Bronchial epithelial cell (primary cell): ENCODE measurements at regions not wholly inside any gene's neighbourhood (a gene's known extent, or its start where the extent isn't known, plus 50 kb on each side); places are given as distances from the start of the nearest gene placed in this dataset.

Experiments
- DNase-seq: peaks from one replicate; pipeline ENCODE4 v3.0.0-alpha.2; 2010; ENCODE audit warnings: low read depth
- FAIRE-seq: peaks from 2 replicates; lab custom pipeline; 2011; peaks lifted over from hg19 to GRCh38; lab: Jason Lieb, UNC
- H3K27me3 ChIP-seq: 2 replicates; pipeline ENCODE4 v1.5.1; 2011; ENCODE audit warnings: low read length; ENCODE audit not compliant: control insufficient read depth, insufficient read depth
- H3K36me3 ChIP-seq: 2 replicates; pipeline ENCODE4 v1.5.1; 2011; ENCODE audit warnings: low read length; ENCODE audit not compliant: control insufficient read depth, insufficient read depth
- H3K4me3 ChIP-seq: 2 replicates; pipeline ENCODE4 v1.5.1; 2011; ENCODE audit warnings: mild to moderate bottlenecking, low read depth, low read length, control low read depth
- TF ChIP-seq, protein P1 (sequence below): IDR thresholded peaks from 2 replicates; pipeline ENCODE4 v1.5.1; 2011; ENCODE audit warnings: mild to moderate bottlenecking, moderate library complexity, low read length, control low read depth, inconsistent platforms; ENCODE audit not compliant: insufficient read depth, severe bottlenecking

DNA sequence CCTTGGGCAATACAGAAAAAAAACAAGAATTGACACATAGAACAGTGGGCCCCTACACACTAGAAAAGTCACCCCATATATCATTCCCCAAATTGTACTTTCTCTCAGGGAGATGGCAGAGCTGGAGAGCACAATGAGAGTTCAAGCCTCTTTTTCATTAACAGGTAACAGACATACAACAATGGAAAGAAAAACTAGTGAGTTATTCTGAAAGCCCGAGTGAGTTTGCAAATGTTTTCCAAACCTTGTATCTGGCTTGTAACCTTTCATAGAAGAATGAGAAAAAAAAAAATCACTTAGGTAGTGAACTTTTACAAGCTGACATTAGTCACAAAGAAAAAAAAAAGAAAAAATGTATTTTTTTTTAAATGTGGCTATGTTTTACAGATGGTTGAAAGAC is 349.6 kb downstream of the RPS4Y2 start:
- no peak for FAIRE-seq
- TF ChIP-seq, protein P1, sequence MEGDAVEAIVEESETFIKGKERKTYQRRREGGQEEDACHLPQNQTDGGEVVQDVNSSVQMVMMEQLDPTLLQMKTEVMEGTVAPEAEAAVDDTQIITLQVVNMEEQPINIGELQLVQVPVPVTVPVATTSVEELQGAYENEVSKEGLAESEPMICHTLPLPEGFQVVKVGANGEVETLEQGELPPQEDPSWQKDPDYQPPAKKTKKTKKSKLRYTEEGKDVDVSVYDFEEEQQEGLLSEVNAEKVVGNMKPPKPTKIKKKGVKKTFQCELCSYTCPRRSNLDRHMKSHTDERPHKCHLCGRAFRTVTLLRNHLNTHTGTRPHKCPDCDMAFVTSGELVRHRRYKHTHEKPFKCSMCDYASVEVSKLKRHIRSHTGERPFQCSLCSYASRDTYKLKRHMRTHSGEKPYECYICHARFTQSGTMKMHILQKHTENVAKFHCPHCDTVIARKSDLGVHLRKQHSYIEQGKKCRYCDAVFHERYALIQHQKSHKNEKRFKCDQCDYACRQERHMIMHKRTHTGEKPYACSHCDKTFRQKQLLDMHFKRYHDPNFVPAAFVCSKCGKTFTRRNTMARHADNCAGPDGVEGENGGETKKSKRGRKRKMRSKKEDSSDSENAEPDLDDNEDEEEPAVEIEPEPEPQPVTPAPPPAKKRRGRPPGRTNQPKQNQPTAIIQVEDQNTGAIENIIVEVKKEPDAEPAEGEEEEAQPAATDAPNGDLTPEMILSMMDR = no peak
- H3K4me3 ChIP-seq = no peak overlapping the region
- DNase-seq = no peak
- H3K27me3 ChIP-seq = no peaks in the 10 kb centered on the region
- no peaks in the 10 kb centered on the region for H3K36me3 ChIP-seq

DNA sequence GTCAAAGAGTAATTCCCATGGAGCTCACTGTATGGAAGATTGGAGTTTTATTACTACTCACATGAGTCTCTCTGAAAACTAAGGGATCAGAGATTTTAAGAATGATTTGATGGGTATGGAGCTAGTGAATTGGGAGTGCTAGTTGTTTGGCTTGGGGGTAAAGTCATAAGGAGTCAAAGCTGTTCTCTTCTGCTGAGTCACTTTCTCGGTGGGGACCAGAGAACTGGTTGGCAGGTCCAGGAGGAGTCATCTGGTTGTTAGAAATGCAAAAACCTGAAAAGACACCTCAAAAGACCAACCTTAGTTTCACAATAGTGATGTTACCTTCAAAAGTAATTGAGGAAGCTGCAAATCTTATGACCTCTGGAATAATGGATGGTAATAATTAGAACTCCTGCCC is 355.4 kb downstream of the RPS4Y2 start:
- DNase-seq (no peak), FAIRE-seq (no peak)
- Histone ChIP-seq H3K36me3 (no peaks in the 10 kb centered on the region), H3K4me3 (no peak overlapping the region), H3K27me3 (no peaks in the 10 kb centered on the region)
- TF ChIP-seq, protein P1 = no peak

DNA sequence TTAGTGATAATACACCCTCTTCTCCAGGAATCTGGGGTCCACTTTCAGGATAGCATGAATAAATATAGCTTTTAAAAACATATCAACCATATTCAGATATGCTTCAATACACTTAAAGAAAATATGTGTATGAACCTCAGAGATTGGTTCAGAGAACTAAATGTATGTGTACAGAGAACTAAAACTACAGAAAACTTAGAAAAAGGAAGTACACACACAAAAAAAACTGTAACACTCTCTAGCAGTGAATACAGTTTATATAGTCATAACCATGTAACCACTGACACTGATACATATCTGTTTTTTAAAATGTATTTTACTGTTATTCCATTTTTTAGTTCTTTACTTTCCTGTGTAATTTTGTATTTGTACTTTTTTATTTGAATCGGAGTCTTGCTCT is 365.2 kb downstream of the RPS4Y2 start:
- DNase-seq (no peak), FAIRE-seq (no peak)
- Histone ChIP-seq H3K27me3 (no peaks in the 10 kb centered on the region), H3K36me3 (no peaks in the 10 kb centered on the region), H3K4me3 (no peak overlapping the region)
- TF ChIP-seq, protein P1 = no peak

- H3K4me3 ChIP-seq = no peak overlapping the region
- FAIRE-seq = no peak
- TF ChIP-seq, protein P1 = no peak
- no peaks in the 10 kb centered on the region for H3K27me3 ChIP-seq
- no peak for DNase-seq
- H3K36me3 ChIP-seq = no peaks in the 10 kb centered on the region
Observed at GRCh38 chrY:21135591-21135990, 375.5 kb upstream of the RBMY1B start.

- TF ChIP-seq, protein P1 = no peak
- Histone ChIP-seq H3K36me3 (no peaks in the 10 kb centered on the region), H3K27me3 (no peaks in the 10 kb centered on the region), H3K4me3 (no peak overlapping the region)
- DNase-seq = no peak
- no peak for FAIRE-seq
Observed at GRCh38 chrY:21138056-21138758, 372.9 kb upstream of the RBMY1B start.

- Histone ChIP-seq H3K27me3 (no peaks in the 10 kb centered on the region), H3K4me3 (no peak overlapping the region), H3K36me3 (no peaks in the 10 kb centered on the region)
- no peak for FAIRE-seq
- DNase-seq = no peak
- TF ChIP-seq, protein P1 = no peak
Observed at GRCh38 chrY:21146331-21146730, 364.8 kb upstream of the RBMY1B start.
